KMS-11 (cell line): ENCODE measurements at regions not wholly inside any gene's neighbourhood (a gene's known extent, or its start where the extent isn't known, plus 50 kb on each side); places are given as distances from the start of the nearest gene placed in this dataset.

Source experiments
- H2AFZ ChIP-seq: fragments of 200-600 bp; sonication (generic); 2 replicates; pipeline ENCODE4 v1.6.1; 2016; ENCODE audit warnings: antibody characterized with exemption, mixed run types, low read depth
- H3K27ac ChIP-seq: fragments of 200-600 bp; sonication (generic); 2 replicates; pipeline ENCODE4 v1.6.1; 2016; ENCODE audit warnings: mild to moderate bottlenecking, mixed run types
- H3K27me3 ChIP-seq: fragments of 200-600 bp; sonication (generic); 2 replicates; pipeline ENCODE4 v1.6.1; 2017; ENCODE audit warnings: mild to moderate bottlenecking, low read depth, mixed run types, moderate library complexity; ENCODE audit not compliant: insufficient read depth
- H3K36me3 ChIP-seq: fragments of 200-600 bp; sonication (generic); 2 replicates; pipeline ENCODE4 v1.6.1; 2017; ENCODE audit warnings: mild to moderate bottlenecking, mixed run types; ENCODE audit not compliant: insufficient read depth
- H3K4me1 ChIP-seq: fragments of 200-600 bp; sonication (generic); 2 replicates; pipeline ENCODE4 v1.6.1; 2016; ENCODE audit warnings: mild to moderate bottlenecking, low read depth, mixed run types; ENCODE audit not compliant: poor library complexity, severe bottlenecking
- H3K4me2 ChIP-seq: fragments of 200-600 bp; sonication (generic); 2 replicates; pipeline ENCODE4 v1.7.0; 2016; ENCODE audit warnings: mild to moderate bottlenecking, mixed run types
- H3K4me3 ChIP-seq: fragments of 200-600 bp; sonication (generic); IDR thresholded peaks from 2 replicates; pipeline ENCODE4 v1.6.1; 2017; ENCODE audit warnings: low read depth, low read length, mixed read lengths; ENCODE audit not compliant: insufficient read depth
- H3K79me2 ChIP-seq: fragments of 200-600 bp; sonication (generic); 2 replicates; pipeline ENCODE4 v1.6.1; 2016; ENCODE audit warnings: low read depth, mixed run types; ENCODE audit not compliant: insufficient read depth
- H3K9ac ChIP-seq: fragments of 200-600 bp; sonication (generic); 2 replicates; pipeline ENCODE4 v1.6.1; 2016; ENCODE audit warnings: mild to moderate bottlenecking, mixed run types
- H4K20me1 ChIP-seq: fragments of 200-600 bp; sonication (generic); 2 replicates; pipeline ENCODE4 v1.6.1; 2016; ENCODE audit warnings: mild to moderate bottlenecking, mixed run types; ENCODE audit not compliant: insufficient read depth
- TF ChIP-seq, protein P1 (sequence below): fragments of 200-600 bp; sonication (generic); conservative IDR thresholded peaks from 2 replicates; pipeline ENCODE4 v1.6.1; 2017; ENCODE audit warnings: low read depth, mild to moderate bottlenecking, antibody characterized with exemption, low read length, moderate library complexity, mixed read lengths

- no peaks in the 10 kb centered on the region for H4K20me1 ChIP-seq
- no peaks in the 10 kb centered on the region for H3K4me1 ChIP-seq
- H2AFZ ChIP-seq, result no peak overlapping the region
- H3K9ac ChIP-seq, result no peak overlapping the region
- no peaks in the 10 kb centered on the region for H3K27me3 ChIP-seq
- no peak overlapping the region for H3K27ac ChIP-seq
- no peak overlapping the region for H3K4me2 ChIP-seq
- no peaks in the 10 kb centered on the region for H3K79me2 ChIP-seq
- H3K4me3 ChIP-seq, result no peak overlapping the region
- H3K36me3 ChIP-seq, result no peaks in the 10 kb centered on the region
- TF ChIP-seq, protein P1, sequence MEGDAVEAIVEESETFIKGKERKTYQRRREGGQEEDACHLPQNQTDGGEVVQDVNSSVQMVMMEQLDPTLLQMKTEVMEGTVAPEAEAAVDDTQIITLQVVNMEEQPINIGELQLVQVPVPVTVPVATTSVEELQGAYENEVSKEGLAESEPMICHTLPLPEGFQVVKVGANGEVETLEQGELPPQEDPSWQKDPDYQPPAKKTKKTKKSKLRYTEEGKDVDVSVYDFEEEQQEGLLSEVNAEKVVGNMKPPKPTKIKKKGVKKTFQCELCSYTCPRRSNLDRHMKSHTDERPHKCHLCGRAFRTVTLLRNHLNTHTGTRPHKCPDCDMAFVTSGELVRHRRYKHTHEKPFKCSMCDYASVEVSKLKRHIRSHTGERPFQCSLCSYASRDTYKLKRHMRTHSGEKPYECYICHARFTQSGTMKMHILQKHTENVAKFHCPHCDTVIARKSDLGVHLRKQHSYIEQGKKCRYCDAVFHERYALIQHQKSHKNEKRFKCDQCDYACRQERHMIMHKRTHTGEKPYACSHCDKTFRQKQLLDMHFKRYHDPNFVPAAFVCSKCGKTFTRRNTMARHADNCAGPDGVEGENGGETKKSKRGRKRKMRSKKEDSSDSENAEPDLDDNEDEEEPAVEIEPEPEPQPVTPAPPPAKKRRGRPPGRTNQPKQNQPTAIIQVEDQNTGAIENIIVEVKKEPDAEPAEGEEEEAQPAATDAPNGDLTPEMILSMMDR, result no peak
Observed at GRCh38 chr6:8234321-8234720, 132.0 kb upstream of the EEF1E1 start.

- Histone ChIP-seq H3K36me3 (no peaks in the 10 kb centered on the region), H3K79me2 (no peaks in the 10 kb centered on the region), H3K27ac (no peak overlapping the region), H3K4me2 (no peak overlapping the region), H2AFZ (no peak overlapping the region), H4K20me1 (no peaks in the 10 kb centered on the region), H3K27me3 (no peaks in the 10 kb centered on the region), H3K4me3 (no peak overlapping the region), H3K4me1 (no peaks in the 10 kb centered on the region), H3K9ac (no peak overlapping the region)
- TF ChIP-seq, protein P1, result no peak
Observed at GRCh38 chr6:8231956-8232355, 129.6 kb upstream of the EEF1E1 start.

DNA sequence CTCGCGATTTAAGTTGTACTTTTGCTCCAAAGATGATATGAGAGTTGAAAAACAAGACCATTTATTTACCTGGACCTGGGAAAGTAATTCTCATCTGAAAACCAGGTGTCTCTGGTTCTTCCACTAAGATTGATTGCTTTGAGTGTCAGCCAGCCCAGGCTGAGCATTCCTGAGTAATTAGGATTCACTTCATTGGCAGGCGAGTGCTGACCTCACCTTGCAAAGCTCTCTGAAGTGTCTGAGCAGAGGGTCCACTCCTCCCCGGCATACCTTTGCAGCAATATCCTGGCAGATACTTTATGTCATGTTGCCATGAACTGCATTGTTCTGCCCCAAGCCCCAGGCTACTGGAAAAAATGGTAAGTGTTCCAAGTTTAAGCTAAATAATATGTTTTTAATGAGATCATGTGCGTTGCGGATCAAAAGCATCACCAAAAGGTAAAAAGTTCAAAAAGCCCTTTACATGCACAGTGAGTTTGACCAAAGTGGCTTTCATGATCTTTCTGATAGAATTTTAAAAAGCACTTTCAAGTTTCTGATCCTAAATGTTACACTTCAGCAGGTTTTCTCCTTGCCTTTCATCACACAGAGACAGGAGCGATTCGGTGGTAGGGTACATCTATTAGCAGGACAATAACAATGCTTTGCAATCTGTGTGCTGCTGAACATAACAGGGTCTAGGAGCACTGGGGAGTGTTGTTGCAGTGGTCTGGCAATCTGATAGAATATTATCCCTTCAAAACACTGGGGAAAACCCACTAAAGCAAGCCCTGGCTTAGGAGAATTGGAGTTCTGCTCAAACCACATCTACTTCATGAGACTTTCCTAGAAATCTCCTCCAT lies 127.8 kb upstream of the EEF1E1 start:
- TF ChIP-seq, protein P1, result no peak
- Histone ChIP-seq H4K20me1 (no peaks in the 10 kb centered on the region), H3K9ac (no peak overlapping the region), H3K36me3 (no peaks in the 10 kb centered on the region), H2AFZ (no peak overlapping the region), H3K79me2 (no peaks in the 10 kb centered on the region), H3K4me2 (no peak overlapping the region), H3K4me3 (no peak overlapping the region), H3K4me1 (no peaks in the 10 kb centered on the region), H3K27ac (no peak overlapping the region), H3K27me3 (no peaks in the 10 kb centered on the region)

DNA sequence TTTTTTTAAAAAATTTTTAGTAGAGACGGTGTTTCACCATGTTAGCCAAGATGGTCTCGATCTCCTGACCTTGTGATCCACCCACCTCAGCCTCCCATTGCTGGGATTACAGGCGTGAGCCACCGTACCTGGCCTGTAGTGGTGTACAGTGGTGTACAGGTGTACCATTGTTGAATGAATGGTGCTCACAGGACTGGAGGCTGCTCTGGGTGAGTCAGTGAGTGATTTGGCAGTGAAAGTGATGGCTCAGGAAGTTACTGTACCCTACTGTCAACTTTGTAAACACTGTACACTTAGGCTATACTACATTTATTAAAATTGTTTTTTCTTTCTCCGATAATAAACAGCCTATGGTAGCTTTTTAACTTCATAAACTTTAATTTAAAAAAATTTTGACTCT lies 122.8 kb upstream of the EEF1E1 start:
- Histone ChIP-seq H4K20me1 (no peaks in the 10 kb centered on the region), H3K27ac (no peak overlapping the region), H3K4me2 (no peak overlapping the region), H3K4me3 (no peak overlapping the region), H3K9ac (no peak overlapping the region), H3K27me3 (no peaks in the 10 kb centered on the region), H3K79me2 (no peaks in the 10 kb centered on the region), H3K36me3 (no peaks in the 10 kb centered on the region), H3K4me1 (no peaks in the 10 kb centered on the region), H2AFZ (no peak overlapping the region)
- TF ChIP-seq, protein P1, result no peak
